Osteocyte (in vitro differentiated cells): ENCODE measurements at regions not wholly inside any gene's neighbourhood (a gene's known extent, or its start where the extent isn't known, plus 50 kb on each side); places are given as distances from the start of the nearest gene placed in this dataset.
"Not testable (repeated sequence)": the region's sequence is repeated elsewhere in the genome, so short reads cannot be mapped to it uniquely, and the experiment has no call there.

Source experiments
- DNase-seq: peaks from one replicate; pipeline ENCODE4 v3.0.0; 2021; ENCODE audit warnings: mixed read lengths; ENCODE audit not compliant: unreplicated experiment; ENCODE audit errors: extremely low spot score
- H3K27ac Mint-ChIP-seq: one replicate; pipeline ENCODE4 v1.8.0; 2021; ENCODE audit warnings: mild to moderate bottlenecking, mixed read lengths; ENCODE audit not compliant: unreplicated experiment
- H3K27me3 Mint-ChIP-seq: one replicate; pipeline ENCODE4 v1.8.0; 2021; ENCODE audit warnings: mixed read lengths; ENCODE audit not compliant: unreplicated experiment
- H3K36me3 Mint-ChIP-seq: one replicate; pipeline ENCODE4 v1.8.0; 2021; ENCODE audit warnings: mixed read lengths; ENCODE audit not compliant: unreplicated experiment
- H3K4me1 Mint-ChIP-seq: one replicate; pipeline ENCODE4 v1.8.0; 2021; ENCODE audit warnings: mixed read lengths; ENCODE audit not compliant: unreplicated experiment
- H3K4me3 Mint-ChIP-seq: one replicate; pipeline ENCODE4 v1.8.0; 2021; ENCODE audit warnings: mild to moderate bottlenecking, moderate library complexity, mixed read lengths; ENCODE audit not compliant: unreplicated experiment
- H3K9me3 Mint-ChIP-seq: one replicate; pipeline ENCODE4 v1.8.0; 2021; ENCODE audit warnings: mixed read lengths; ENCODE audit not compliant: unreplicated experiment
- TF ChIP-seq, protein P1 (sequence below): fragments of 200-600 bp; sonication (generic); IDR thresholded peaks from 2 replicates; pipeline ENCODE4 v1.5.0; 2021; ENCODE audit warnings: antibody characterized with exemption, mild to moderate bottlenecking, moderate library complexity

GRCh38 chr11:98740321-98740720 lies 280.4 kb upstream of the CNTN5 start:
- Mint-ChIP-seq H3K4me1 (no peaks in the 10 kb centered on the region), H3K9me3 (peaks cover 5% of the 10 kb centered on the region), H3K27ac (no peak overlapping the region), H3K27me3 (no peaks in the 10 kb centered on the region), H3K4me3 (no peak overlapping the region), H3K36me3 (no peaks in the 10 kb centered on the region)
- TF ChIP-seq, protein P1, sequence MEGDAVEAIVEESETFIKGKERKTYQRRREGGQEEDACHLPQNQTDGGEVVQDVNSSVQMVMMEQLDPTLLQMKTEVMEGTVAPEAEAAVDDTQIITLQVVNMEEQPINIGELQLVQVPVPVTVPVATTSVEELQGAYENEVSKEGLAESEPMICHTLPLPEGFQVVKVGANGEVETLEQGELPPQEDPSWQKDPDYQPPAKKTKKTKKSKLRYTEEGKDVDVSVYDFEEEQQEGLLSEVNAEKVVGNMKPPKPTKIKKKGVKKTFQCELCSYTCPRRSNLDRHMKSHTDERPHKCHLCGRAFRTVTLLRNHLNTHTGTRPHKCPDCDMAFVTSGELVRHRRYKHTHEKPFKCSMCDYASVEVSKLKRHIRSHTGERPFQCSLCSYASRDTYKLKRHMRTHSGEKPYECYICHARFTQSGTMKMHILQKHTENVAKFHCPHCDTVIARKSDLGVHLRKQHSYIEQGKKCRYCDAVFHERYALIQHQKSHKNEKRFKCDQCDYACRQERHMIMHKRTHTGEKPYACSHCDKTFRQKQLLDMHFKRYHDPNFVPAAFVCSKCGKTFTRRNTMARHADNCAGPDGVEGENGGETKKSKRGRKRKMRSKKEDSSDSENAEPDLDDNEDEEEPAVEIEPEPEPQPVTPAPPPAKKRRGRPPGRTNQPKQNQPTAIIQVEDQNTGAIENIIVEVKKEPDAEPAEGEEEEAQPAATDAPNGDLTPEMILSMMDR, result no peak
- DNase-seq, result no peak

DNA sequence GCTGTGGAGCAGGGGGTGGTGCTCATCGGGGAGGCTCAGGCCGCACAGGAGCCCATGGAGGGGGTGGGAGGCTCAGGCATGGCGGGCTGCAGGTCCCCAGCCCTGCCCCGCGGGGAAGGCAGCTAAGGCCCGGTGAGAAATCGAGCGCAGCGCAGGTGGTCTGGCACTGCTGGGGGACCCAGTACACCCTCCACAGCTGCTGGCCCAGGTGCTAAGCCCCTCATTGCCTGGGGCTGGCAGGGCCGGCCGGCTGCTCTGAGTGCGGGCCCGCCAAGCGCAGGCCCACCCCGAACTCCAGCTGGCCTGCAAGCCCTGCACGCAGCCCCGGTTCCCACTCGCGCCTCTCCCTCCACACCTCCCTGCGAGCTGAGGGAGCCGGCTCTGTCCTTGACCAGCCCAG lies 257.3 kb upstream of the CNTN5 start:
- H3K4me3 Mint-ChIP-seq, H3K4me1 Mint-ChIP-seq, H3K27ac Mint-ChIP-seq, DNase-seq, H3K36me3 Mint-ChIP-seq, H3K27me3 Mint-ChIP-seq, H3K9me3 Mint-ChIP-seq: not testable (repeated sequence)

GRCh38 chr11:98766903-98767302 lies 253.8 kb upstream of the CNTN5 start:
- Mint-ChIP-seq H3K27ac (no peak overlapping the region), H3K27me3 (no peaks in the 10 kb centered on the region), H3K4me3 (no peak overlapping the region), H3K36me3 (no peaks in the 10 kb centered on the region), H3K9me3 (peaks cover 12% of the 10 kb centered on the region), H3K4me1 (no peaks in the 10 kb centered on the region)
- DNase-seq, result no peak
- TF ChIP-seq, protein P1, result no peak

- H3K27me3 Mint-ChIP-seq, H3K4me1 Mint-ChIP-seq, DNase-seq, H3K36me3 Mint-ChIP-seq, H3K4me3 Mint-ChIP-seq, H3K27ac Mint-ChIP-seq: not testable (repeated sequence)
- peaks cover 23% of the 10 kb centered on the region for H3K9me3 Mint-ChIP-seq
Observed at GRCh38 chr11:98770046-98770445, 250.7 kb upstream of the CNTN5 start.

- TF ChIP-seq, protein P1, result no peak
- Mint-ChIP-seq H3K36me3 (no peaks in the 10 kb centered on the region), H3K27ac (no peak overlapping the region), H3K4me1 (no peaks in the 10 kb centered on the region), H3K9me3 (peaks cover 23% of the 10 kb centered on the region), H3K4me3 (no peak overlapping the region), H3K27me3 (no peaks in the 10 kb centered on the region)
- no peak for DNase-seq
Observed at GRCh38 chr11:98771791-98772190, 249.0 kb upstream of the CNTN5 start.

DNA sequence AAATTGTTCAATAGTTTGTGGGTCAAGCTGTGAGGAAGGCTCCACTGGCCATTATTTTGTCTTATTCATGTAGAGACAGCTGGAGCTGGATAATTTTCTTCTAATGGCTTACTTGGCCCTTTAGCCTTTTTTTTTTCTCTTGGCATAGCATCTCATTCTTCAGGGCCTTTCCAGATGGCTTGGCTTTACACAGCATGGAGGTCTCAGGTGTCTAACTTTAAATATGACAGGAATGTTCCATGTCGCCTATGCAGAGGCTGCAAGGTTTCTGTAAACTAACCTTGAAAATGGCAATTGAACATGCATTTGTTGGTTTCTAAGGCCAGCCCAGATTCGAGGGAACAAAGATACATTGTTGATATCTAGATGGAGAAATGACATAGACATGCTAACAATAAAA lies 247.9 kb upstream of the CNTN5 start:
- TF ChIP-seq, protein P1, result no peak
- Mint-ChIP-seq H3K27me3 (no peaks in the 10 kb centered on the region), H3K9me3 (peaks cover 23% of the 10 kb centered on the region), H3K36me3 (no peaks in the 10 kb centered on the region), H3K4me1 (no peaks in the 10 kb centered on the region), H3K4me3 (no peak overlapping the region), H3K27ac (no peak overlapping the region)
- no peak for DNase-seq
